GM12878 (cell line): ENCODE measurements at regions not wholly inside any gene's neighbourhood (a gene's known extent, or its start where the extent isn't known, plus 50 kb on each side); places are given as distances from the start of the nearest gene placed in this dataset.

ENCODE experiments used
- CEBPB ChIP-seq, 2 experiments: fragments of 150-350 bp in 1 of 2; IDR thresholded peaks; 2 replicates each; pipeline ENCODE4 v1.6.1; 2012 to 2014; ENCODE audit warnings: low read depth in 2 of 2, low read length in 2 of 2, borderline replicate concordance in 1 of 2, inconsistent platforms in 1 of 2
- CHD4 ChIP-seq: fragments of 200-600 bp; sonication (generic); IDR thresholded peaks from 2 replicates; pipeline ENCODE4 v1.6.1; 2016; ENCODE audit warnings: mild to moderate bottlenecking
- E2F8 ChIP-seq: fragments of 450-650 bp; IDR thresholded peaks from 2 replicates; pipeline ENCODE4 v1.6.1; 2018; ENCODE audit warnings: mild to moderate bottlenecking, low read depth, moderate library complexity; ENCODE audit not compliant: partially characterized antibody
- IRF4 ChIP-seq: IDR thresholded peaks from 2 replicates; pipeline ENCODE4 v1.6.1; 2011; ENCODE audit warnings: low read depth, low read length
- SIN3A ChIP-seq: IDR thresholded peaks from 2 replicates; pipeline ENCODE4 v1.6.1; 2012; ENCODE audit warnings: low read depth, low read length, improper control_type of control experiment
- STAT1 ChIP-seq: fragments of 450-650 bp; conservative IDR thresholded peaks from 2 replicates; pipeline ENCODE4 v1.6.1; 2014; ENCODE audit warnings: antibody characterized with exemption, mild to moderate bottlenecking
- USF1 ChIP-seq: IDR thresholded peaks from 2 replicates; pipeline ENCODE4 v1.6.1; 2011; ENCODE audit warnings: borderline replicate concordance, low read depth, mild to moderate bottlenecking, moderate library complexity, mixed read lengths, low read length; ENCODE audit not compliant: insufficient read depth; ENCODE audit errors: extremely low read length
- ZBED1 ChIP-seq: IDR thresholded peaks from 2 replicates; pipeline ENCODE4 v1.6.1; 2016; ENCODE audit warnings: borderline replicate concordance
- ZNF207 ChIP-seq: fragments of 450-650 bp; IDR thresholded peaks from 2 replicates; pipeline ENCODE4 v1.6.1; 2014; ENCODE audit warnings: antibody characterized with exemption, mild to moderate bottlenecking, borderline replicate concordance
- TF ChIP-seq, protein P1 (sequence below), 3 experiments: IDR thresholded peaks in 2 of 3; conservative IDR thresholded peaks in 1 of 3; 2 replicates each; pipeline ENCODE4 v1.5.1; 2011; ENCODE audit warnings: low read depth in 3 of 3, low read length in 3 of 3, mild to moderate bottlenecking in 3 of 3, control low read depth in 2 of 3, moderate library complexity in 2 of 3, inconsistent platforms in 1 of 3, mixed read lengths in 1 of 3; ENCODE audit not compliant: control insufficient read depth in 2 of 3, insufficient read depth in 1 of 3; ENCODE audit errors: extremely low read depth in 1 of 3
- TF ChIP-seq, protein P2 (sequence below): fragments of 450-650 bp; formaldehyde crosslinking; IDR thresholded peaks from 2 replicates; pipeline ENCODE4 v1.5.0; 2022; ENCODE audit warnings: mild to moderate bottlenecking, missing genetic modification characterization

DNA sequence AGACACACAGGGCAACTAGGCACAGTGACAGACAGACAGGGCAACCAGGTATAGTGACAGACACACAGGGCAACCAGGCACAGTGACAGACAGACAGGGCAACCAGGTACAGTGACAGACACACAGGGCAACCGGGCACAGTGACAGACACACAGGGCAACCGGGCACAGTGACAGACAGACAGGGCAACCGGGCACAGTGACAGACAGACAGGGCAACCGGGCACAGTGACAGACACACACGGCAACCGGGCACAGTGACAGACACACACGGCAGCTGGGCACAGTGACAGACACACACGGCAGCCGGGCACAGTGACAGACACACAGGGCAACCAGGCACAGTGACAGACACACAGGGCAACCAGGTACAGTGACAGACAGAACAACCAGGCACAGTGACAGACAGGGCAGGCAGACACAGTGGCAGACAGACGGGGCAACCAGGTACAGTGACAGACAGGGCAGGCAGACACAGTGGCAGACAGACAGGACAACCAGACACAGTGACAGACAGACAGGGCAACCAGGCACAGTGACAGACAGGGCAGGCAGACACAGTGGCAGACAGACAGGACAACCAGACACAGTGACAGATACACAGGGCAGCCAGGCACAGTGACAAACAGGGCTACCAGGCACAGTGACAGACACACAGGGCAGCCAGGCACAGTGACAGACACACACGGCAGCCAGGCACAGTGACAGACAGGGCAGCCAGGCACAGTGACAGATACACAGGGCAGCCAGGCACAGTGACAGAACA, 64.7 kb upstream of the RAB6C start:
- TF ChIP-seq CHD4, result no peak
- no peak for TF ChIP-seq STAT1
- no peak for TF ChIP-seq SIN3A
- TF ChIP-seq USF1, result no peak
- TF ChIP-seq, protein P1, sequence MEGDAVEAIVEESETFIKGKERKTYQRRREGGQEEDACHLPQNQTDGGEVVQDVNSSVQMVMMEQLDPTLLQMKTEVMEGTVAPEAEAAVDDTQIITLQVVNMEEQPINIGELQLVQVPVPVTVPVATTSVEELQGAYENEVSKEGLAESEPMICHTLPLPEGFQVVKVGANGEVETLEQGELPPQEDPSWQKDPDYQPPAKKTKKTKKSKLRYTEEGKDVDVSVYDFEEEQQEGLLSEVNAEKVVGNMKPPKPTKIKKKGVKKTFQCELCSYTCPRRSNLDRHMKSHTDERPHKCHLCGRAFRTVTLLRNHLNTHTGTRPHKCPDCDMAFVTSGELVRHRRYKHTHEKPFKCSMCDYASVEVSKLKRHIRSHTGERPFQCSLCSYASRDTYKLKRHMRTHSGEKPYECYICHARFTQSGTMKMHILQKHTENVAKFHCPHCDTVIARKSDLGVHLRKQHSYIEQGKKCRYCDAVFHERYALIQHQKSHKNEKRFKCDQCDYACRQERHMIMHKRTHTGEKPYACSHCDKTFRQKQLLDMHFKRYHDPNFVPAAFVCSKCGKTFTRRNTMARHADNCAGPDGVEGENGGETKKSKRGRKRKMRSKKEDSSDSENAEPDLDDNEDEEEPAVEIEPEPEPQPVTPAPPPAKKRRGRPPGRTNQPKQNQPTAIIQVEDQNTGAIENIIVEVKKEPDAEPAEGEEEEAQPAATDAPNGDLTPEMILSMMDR (IDR thresholded peaks at IDR 0.05 in 2 of 3, conservative IDR thresholded peaks at IDR 0.05 in 1 of 3; ENCODE audit: control insufficient read depth in 2 of 3, extremely low read depth in 1 of 3, insufficient read depth in 1 of 3, low read depth in 3 of 3, low read length in 3 of 3), result no peak
- TF ChIP-seq CEBPB (IDR thresholded peaks at IDR 0.05; ENCODE audit: borderline replicate concordance in 1 of 2, low read depth in 2 of 2, low read length in 2 of 2), result no peak
- TF ChIP-seq IRF4, result no peak
- TF ChIP-seq, protein P2, sequence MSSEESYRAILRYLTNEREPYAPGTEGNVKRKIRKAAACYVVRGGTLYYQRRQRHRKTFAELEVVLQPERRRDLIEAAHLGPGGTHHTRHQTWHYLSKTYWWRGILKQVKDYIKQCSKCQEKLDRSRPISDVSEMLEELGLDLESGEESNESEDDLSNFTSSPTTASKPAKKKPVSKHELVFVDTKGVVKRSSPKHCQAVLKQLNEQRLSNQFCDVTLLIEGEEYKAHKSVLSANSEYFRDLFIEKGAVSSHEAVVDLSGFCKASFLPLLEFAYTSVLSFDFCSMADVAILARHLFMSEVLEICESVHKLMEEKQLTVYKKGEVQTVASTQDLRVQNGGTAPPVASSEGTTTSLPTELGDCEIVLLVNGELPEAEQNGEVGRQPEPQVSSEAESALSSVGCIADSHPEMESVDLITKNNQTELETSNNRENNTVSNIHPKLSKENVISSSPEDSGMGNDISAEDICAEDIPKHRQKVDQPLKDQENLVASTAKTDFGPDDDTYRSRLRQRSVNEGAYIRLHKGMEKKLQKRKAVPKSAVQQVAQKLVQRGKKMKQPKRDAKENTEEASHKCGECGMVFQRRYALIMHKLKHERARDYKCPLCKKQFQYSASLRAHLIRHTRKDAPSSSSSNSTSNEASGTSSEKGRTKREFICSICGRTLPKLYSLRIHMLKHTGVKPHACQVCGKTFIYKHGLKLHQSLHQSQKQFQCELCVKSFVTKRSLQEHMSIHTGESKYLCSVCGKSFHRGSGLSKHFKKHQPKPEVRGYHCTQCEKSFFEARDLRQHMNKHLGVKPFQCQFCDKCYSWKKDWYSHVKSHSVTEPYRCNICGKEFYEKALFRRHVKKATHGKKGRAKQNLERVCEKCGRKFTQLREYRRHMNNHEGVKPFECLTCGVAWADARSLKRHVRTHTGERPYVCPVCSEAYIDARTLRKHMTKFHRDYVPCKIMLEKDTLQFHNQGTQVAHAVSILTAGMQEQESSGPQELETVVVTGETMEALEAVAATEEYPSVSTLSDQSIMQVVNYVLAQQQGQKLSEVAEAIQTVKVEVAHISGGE (CRISPR knock-in tag), result no peak
- no peak for TF ChIP-seq ZNF207
- TF ChIP-seq ZBED1, result no peak
- TF ChIP-seq E2F8, result no peak
